GM18517 (cell line): ENCODE measurements at regions not wholly inside any gene's neighbourhood (a gene's known extent, or its start where the extent isn't known, plus 50 kb on each side); places are given as distances from the start of the nearest gene placed in this dataset.

Experiments used
- ATAC-seq: cut with Tn5 transposase; IDR thresholded peaks from one replicate; pipeline ENCODE4 v1.9.1; 2021; ENCODE audit warnings: mild to moderate bottlenecking, moderate library complexity; ENCODE audit not compliant: unreplicated experiment

DNA sequence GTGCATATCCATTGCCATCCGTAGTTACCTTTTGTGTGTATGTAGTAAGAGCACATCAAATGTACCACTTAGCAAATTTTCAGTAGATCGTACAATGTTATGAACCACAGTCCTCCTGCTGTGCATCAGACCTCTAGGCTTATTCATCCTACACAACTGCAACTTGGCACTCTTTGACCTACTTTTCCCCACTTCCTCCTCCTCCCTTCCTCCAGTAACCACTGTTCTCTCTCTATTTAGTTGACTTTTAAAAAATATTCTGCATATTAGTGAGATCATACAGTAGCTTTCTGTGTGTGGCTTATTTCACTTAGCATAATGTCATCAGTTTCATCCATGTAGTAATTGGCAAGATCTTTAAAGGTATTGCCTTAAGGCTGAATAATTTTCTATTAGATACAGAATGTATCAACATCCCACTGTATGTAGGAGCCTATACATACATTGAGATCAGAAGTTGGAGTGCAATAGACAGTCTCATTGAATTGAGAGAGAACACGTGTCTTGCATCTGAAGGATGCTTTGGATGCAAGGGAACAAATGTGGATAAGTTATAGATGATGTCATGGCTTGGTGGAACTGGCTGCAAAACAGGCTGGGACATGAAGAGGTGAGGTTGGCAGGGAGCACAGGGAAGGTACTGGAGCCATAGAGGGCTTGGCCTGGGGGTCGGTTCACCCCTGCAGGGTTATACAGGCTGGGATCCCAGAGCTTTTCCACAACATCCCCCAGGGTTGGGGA is 83.0 kb upstream of the FAM180A start:
- no peak for ATAC-seq

GRCh38 chr7:135828604-135829003 is 80.0 kb upstream of the FAM180A start:
- ATAC-seq, result no peak

GRCh38 chr7:135827391-135827790 is 78.8 kb upstream of the FAM180A start:
- ATAC-seq, result no peak

- no peak for ATAC-seq
Measured at GRCh38 chr7:135825406-135825805, 76.8 kb upstream of the FAM180A start.

GRCh38 chr7:135822376-135822775 is 73.8 kb upstream of the FAM180A start:
- no peak for ATAC-seq

DNA sequence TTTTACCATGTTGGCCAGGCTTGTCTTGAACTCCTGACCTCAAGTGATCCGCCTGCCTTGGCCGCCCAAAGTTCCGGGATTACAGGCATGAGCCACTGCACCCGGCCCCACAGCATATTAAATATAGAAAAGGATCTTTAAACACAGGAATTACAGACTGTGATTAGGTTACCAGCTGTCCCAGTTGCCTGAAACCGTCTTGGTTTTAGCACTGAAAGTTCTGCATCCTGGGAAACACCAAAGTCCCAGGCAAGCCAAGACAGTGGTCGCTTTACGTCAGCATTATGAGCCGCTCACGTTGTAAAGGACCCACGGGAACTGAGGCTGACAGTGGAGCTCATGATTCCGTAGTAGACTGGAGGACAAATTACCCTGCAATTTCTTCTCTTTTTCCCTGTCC is 69.0 kb upstream of the FAM180A start:
- no peak for ATAC-seq

GRCh38 chr7:135815033-135815432 is 66.4 kb upstream of the FAM180A start:
- ATAC-seq, result no peak

DNA sequence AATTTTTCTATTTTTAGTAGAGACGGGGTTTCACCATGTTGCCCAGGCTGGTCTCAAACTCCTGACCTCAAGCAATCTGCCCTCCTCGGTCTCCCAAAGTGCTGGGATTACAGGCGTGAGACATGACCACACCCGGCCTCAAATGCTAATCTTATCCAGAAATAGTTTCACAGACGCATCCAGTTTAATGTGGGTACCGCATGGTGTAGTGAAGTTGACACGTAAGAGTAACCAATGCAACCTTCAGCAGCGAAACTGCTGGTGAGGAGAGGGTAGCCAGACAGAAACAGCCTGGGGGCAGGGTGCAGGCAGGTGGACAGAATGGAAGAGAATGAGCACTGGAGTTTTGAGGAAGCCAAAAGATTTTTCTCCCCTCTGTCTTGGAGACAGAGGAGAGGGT is 63.5 kb upstream of the FAM180A start:
- ATAC-seq, result no peak

DNA sequence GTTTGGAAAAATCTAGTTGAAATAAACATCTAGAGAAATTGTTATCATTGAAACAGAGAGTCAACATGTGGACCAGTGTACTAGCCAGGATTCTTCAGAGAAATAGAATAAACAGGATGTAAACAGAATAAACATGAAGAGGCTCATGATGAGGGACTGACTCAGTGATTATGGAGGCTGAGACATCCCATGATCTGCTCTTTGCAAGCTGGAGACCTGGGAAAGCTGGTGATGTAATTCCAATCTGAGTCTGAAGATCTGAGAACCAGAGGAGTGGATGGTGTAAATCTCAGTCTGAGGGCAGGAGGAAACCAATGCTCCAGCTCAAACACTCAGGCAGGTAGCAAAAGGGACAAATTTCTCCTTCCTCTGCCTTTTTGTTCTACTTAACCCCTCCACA is 62.9 kb upstream of the FAM180A start:
- no peak for ATAC-seq

DNA sequence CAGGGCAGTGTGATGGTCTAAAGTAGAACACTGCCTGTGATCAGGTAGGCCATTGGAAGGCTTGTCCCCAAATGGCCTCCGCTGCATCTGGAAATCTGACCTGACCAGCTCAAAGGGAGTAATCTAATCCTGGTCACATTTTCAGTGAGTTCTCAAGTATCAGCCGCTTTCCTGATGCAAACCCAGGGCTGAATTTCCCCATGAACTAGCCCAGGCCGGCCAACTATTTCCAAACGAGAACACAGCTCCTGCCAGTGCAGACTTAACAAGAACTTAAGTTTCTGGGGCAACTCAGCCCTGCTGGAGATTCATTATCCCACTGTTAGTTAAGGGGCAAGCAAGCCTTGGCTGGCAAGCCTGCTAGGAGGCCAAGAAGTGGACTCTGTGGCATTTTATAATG is 59.6 kb upstream of the FAM180A start:
- no peak for ATAC-seq

GRCh38 chr7:135803143-135803542 is 54.5 kb upstream of the FAM180A start:
- ATAC-seq, result no peak

DNA sequence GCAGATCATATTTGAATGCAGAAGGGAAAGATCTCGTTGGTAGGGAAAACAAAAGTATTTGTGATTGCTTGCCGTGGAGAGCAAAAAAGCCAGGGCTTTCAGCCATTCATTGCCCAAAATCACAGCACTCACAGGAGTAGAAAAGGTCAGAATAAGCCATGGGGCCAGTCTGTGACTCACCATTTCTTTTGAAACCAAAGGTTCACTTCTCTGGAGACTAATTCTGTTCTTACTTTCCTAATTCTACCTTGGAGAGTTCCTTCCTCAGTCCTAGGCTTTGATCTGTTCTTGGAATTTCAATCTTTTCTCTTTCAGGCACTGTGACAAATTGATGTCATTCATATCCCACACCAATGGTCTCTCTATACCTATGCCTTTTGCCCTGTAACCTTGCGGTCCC is 54.1 kb upstream of the FAM180A start:
- no peak for ATAC-seq

- ATAC-seq, result no peak
Measured at GRCh38 chr7:135801877-135802276, 53.3 kb upstream of the FAM180A start.

DNA sequence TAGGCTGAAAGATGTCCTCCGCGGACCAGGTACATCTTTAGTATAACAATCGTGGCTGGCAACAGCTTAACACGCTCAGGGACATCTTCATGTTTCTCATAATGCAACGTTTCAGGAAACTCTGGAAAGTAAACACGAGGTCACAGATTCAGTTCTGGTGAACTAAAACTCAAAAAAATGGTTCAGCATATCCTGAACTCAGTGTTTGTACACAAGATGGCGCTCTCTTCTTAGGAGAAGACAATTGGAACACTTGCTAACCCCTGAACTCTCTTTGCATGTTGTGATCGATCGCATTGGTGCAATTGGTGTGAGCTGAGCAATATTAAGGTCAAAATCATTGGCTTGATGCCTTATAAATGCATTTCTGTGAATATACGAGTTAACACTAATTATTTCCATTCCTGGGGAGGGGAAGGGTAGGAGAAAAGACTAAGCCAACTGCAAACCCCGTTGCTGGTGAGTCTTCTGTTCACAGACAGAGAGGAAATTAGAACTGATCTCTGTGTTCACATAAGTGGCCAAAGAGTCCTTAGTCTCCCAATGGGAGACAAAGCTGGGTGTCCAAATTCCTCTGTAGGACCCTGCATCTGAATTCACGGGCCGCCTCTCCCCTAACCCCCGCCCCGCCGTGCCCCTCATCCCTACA is 52.6 kb upstream of the FAM180A start:
- peak; percentile 78 for ATAC-seq

- ATAC-seq, result no peak
Measured at GRCh38 chr7:135800560-135800959, 51.9 kb upstream of the FAM180A start.

DNA sequence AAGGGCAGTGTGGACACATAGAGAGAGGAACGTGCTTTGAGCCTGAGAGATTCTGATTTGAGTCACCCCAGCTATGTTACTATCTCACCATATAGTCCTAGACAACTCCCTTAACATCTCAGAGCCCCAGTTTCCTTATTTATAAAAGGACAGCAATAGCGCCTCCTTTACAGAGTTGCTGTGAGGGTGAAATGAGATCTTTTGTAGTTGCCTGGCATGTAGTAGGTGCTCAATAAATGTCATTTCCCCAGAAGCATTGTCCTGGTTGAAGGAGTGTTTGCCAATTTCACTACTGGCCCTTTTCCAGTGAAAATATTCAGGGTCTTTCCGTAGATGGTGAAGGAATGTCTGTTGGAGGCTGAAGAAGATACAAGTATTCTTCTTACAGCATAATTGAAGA is 51.3 kb upstream of the FAM180A start:
- ATAC-seq, result no peak
